ENCODE measurements at regions not wholly inside any gene's neighbourhood (a gene's known extent, or its start where the extent isn't known, plus 50 kb on each side); places are given as distances from the start of the nearest gene placed in this dataset.

- no peak for DNase-seq
Measured at GRCh38 chr1:177784936-177785335, 184.9 kb downstream of the SEC16B start.

GRCh38 chr1:177784409-177784808 is 185.4 kb downstream of the SEC16B start:
- DNase-seq: no peak

- DNase-seq: no peak
Measured at GRCh38 chr1:177783051-177783450, 186.8 kb downstream of the SEC16B start.

- peak; percentile 21 for DNase-seq
Measured at GRCh38 chr1:177780096-177780700, 189.7 kb downstream of the SEC16B start.

GRCh38 chr1:177779166-177779965 is 190.5 kb downstream of the SEC16B start:
- no peak for DNase-seq

GRCh38 chr1:177775924-177776323 is 193.9 kb downstream of the SEC16B start:
- no peak for DNase-seq

GRCh38 chr1:177772386-177772960 is 197.4 kb downstream of the SEC16B start:
- no peak for DNase-seq

GRCh38 chr1:177771688-177772087 is 198.2 kb downstream of the SEC16B start:
- no peak for DNase-seq

GRCh38 chr1:177770096-177770495 is 199.8 kb downstream of the SEC16B start:
- DNase-seq: no peak

- DNase-seq: no peak
Measured at GRCh38 chr1:177755851-177756560, 213.9 kb downstream of the SEC16B start.

- DNase-seq: no peak
Measured at GRCh38 chr1:177754603-177755002, 215.3 kb downstream of the SEC16B start.

GRCh38 chr1:177753655-177754054 is 216.2 kb downstream of the SEC16B start:
- DNase-seq: no peak

- no peak for DNase-seq
Measured at GRCh38 chr1:177748080-177748801, 221.6 kb downstream of the SEC16B start.

GRCh38 chr1:177746155-177746554 is 223.7 kb downstream of the SEC16B start:
- DNase-seq: no peak

GRCh38 chr1:177744906-177745305 is 225.0 kb downstream of the SEC16B start:
- no peak for DNase-seq

GRCh38 chr1:177741476-177741875 is 228.4 kb downstream of the SEC16B start:
- DNase-seq: no peak

GRCh38 chr1:177739780-177740179 is 230.1 kb downstream of the SEC16B start:
- no peak for DNase-seq

- DNase-seq: no peak
Measured at GRCh38 chr1:177737456-177737855, 232.4 kb downstream of the SEC16B start.

- DNase-seq: no peak
Measured at GRCh38 chr1:177732178-177732577, 237.7 kb downstream of the SEC16B start.

GRCh38 chr1:177729646-177730045 is 240.2 kb downstream of the SEC16B start:
- DNase-seq: no peak

GRCh38 chr1:177723533-177723932 is 246.3 kb downstream of the SEC16B start:
- no peak for DNase-seq

- no peak for DNase-seq
Measured at GRCh38 chr1:177710696-177711620, 258.9 kb downstream of the SEC16B start.

Measured in 8988T (cell line).